GM23338 (cell line): ENCODE measurements at regions not wholly inside any gene's neighbourhood (a gene's known extent, or its start where the extent isn't known, plus 50 kb on each side); places are given as distances from the start of the nearest gene placed in this dataset.

ENCODE experiments used
- NANOG ChIP-seq: IDR thresholded peaks from 2 replicates; pipeline ENCODE4 v1.6.1; 2016; ENCODE audit warnings: antibody characterized with exemption, borderline replicate concordance
- TF ChIP-seq, protein P1 (sequence below): fragments of 250-450 bp; sonication (Bioruptor Pico); IDR thresholded peaks from 2 replicates; pipeline ENCODE4 v1.5.0; 2020; ENCODE audit warnings: mild to moderate bottlenecking, moderate library complexity
- TF ChIP-seq, protein P2 (sequence below), 2 experiments: fragments of 200-600 bp in 1 of 2; sonication (generic) in 1 of 2; conservative IDR thresholded peaks; 2 replicates each; pipeline versions ENCODE4 v1.5.1 to v1.6.1; 2016 to 2017; ENCODE audit warnings: antibody characterized with exemption in 2 of 2, low read depth in 2 of 2, mild to moderate bottlenecking in 2 of 2, moderate library complexity in 1 of 2
- TF ChIP-seq, protein P3 (sequence below): IDR thresholded peaks from one replicate; pipeline ENCODE4 v1.6.1; 2018; ENCODE audit warnings: antibody characterized with exemption; ENCODE audit not compliant: unreplicated experiment

DNA sequence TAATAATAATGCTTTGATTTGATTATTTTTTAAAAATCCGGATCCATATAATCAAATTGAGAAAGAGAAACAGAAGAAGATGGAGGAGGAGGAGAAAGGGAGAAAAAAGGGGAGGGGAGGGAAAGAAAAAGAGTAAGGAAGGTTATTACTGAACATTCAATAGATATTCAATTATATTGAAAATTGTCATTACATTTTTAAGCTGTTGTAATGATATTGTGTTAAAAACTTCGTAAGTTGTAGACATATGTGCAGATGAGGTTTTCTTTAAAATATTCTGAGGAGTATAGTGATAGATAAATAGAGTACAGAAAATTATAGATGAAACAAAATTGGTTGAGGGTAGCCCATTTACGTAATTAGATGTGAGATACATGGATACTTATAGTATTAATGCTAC lies 933.0 kb upstream of the PHF14 start (continued):
- TF ChIP-seq, protein P1, sequence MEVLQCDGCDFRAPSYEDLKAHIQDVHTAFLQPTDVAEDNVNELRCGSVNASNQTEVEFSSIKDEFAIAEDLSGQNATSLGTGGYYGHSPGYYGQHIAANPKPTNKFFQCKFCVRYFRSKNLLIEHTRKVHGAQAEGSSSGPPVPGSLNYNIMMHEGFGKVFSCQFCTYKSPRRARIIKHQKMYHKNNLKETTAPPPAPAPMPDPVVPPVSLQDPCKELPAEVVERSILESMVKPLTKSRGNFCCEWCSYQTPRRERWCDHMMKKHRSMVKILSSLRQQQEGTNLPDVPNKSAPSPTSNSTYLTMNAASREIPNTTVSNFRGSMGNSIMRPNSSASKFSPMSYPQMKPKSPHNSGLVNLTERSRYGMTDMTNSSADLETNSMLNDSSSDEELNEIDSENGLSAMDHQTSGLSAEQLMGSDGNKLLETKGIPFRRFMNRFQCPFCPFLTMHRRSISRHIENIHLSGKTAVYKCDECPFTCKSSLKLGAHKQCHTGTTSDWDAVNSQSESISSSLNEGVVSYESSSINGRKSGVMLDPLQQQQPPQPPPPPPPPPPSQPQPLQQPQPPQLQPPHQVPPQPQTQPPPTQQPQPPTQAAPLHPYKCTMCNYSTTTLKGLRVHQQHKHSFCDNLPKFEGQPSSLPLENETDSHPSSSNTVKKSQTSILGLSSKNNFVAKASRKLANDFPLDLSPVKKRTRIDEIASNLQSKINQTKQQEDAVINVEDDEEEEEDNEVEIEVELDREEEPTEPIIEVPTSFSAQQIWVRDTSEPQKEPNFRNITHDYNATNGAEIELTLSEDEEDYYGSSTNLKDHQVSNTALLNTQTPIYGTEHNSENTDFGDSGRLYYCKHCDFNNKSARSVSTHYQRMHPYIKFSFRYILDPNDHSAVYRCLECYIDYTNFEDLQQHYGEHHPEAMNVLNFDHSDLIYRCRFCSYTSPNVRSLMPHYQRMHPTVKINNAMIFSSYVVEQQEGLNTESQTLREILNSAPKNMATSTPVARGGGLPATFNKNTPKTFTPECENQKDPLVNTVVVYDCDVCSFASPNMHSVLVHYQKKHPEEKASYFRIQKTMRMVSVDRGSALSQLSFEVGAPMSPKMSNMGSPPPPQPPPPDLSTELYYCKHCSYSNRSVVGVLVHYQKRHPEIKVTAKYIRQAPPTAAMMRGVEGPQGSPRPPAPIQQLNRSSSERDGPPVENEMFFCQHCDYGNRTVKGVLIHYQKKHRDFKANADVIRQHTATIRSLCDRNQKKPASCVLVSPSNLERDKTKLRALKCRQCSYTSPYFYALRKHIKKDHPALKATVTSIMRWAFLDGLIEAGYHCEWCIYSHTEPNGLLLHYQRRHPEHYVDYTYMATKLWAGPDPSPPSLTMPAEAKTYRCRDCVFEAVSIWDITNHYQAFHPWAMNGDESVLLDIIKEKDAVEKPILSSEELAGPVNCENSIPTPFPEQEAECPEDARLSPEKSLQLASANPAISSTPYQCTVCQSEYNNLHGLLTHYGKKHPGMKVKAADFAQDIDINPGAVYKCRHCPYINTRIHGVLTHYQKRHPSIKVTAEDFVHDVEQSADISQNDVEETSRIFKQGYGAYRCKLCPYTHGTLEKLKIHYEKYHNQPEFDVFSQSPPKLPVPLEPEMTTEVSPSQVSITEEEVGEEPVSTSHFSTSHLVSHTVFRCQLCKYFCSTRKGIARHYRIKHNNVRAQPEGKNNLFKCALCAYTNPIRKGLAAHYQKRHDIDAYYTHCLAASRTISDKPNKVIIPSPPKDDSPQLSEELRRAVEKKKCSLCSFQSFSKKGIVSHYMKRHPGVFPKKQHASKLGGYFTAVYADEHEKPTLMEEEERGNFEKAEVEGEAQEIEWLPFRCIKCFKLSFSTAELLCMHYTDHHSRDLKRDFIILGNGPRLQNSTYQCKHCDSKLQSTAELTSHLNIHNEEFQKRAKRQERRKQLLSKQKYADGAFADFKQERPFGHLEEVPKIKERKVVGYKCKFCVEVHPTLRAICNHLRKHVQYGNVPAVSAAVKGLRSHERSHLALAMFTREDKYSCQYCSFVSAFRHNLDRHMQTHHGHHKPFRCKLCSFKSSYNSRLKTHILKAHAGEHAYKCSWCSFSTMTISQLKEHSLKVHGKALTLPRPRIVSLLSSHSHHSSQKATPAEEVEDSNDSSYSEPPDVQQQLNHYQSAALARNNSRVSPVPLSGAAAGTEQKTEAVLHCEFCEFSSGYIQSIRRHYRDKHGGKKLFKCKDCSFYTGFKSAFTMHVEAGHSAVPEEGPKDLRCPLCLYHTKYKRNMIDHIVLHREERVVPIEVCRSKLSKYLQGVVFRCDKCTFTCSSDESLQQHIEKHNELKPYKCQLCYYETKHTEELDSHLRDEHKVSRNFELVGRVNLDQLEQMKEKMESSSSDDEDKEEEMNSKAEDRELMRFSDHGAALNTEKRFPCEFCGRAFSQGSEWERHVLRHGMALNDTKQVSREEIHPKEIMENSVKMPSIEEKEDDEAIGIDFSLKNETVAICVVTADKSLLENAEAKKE: no peak
- no peak for TF ChIP-seq NANOG
- TF ChIP-seq, protein P2, sequence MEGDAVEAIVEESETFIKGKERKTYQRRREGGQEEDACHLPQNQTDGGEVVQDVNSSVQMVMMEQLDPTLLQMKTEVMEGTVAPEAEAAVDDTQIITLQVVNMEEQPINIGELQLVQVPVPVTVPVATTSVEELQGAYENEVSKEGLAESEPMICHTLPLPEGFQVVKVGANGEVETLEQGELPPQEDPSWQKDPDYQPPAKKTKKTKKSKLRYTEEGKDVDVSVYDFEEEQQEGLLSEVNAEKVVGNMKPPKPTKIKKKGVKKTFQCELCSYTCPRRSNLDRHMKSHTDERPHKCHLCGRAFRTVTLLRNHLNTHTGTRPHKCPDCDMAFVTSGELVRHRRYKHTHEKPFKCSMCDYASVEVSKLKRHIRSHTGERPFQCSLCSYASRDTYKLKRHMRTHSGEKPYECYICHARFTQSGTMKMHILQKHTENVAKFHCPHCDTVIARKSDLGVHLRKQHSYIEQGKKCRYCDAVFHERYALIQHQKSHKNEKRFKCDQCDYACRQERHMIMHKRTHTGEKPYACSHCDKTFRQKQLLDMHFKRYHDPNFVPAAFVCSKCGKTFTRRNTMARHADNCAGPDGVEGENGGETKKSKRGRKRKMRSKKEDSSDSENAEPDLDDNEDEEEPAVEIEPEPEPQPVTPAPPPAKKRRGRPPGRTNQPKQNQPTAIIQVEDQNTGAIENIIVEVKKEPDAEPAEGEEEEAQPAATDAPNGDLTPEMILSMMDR (conservative IDR thresholded peaks at IDR 0.05; ENCODE audit: low read depth in 2 of 2): no peak
- TF ChIP-seq, protein P3, sequence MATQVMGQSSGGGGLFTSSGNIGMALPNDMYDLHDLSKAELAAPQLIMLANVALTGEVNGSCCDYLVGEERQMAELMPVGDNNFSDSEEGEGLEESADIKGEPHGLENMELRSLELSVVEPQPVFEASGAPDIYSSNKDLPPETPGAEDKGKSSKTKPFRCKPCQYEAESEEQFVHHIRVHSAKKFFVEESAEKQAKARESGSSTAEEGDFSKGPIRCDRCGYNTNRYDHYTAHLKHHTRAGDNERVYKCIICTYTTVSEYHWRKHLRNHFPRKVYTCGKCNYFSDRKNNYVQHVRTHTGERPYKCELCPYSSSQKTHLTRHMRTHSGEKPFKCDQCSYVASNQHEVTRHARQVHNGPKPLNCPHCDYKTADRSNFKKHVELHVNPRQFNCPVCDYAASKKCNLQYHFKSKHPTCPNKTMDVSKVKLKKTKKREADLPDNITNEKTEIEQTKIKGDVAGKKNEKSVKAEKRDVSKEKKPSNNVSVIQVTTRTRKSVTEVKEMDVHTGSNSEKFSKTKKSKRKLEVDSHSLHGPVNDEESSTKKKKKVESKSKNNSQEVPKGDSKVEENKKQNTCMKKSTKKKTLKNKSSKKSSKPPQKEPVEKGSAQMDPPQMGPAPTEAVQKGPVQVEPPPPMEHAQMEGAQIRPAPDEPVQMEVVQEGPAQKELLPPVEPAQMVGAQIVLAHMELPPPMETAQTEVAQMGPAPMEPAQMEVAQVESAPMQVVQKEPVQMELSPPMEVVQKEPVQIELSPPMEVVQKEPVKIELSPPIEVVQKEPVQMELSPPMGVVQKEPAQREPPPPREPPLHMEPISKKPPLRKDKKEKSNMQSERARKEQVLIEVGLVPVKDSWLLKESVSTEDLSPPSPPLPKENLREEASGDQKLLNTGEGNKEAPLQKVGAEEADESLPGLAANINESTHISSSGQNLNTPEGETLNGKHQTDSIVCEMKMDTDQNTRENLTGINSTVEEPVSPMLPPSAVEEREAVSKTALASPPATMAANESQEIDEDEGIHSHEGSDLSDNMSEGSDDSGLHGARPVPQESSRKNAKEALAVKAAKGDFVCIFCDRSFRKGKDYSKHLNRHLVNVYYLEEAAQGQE: no peak
